ENCODE measurements at regions not wholly inside any gene's neighbourhood (a gene's known extent, or its start where the extent isn't known, plus 50 kb on each side); places are given as distances from the start of the nearest gene placed in this dataset.
"Not testable (repeated sequence)": the region's sequence is repeated elsewhere in the genome, so short reads cannot be mapped to it uniquely, and the experiment has no call there.

- DNase-seq (ENCODE audit: low read depth), result no peak
- TF ChIP-seq MAX (IDR thresholded peaks at IDR 0.05; ENCODE audit: low read depth, low read length) (no peak), POLR2A (IDR thresholded peaks at IDR 0.05; ENCODE audit: extremely low read depth, insufficient read length) (no peak), CTCF (IDR thresholded peaks at IDR 0.05; ENCODE audit: low read depth, low read length) (no peak), MYC (IDR thresholded peaks at IDR 0.05; ENCODE audit: low read depth, low read length) (no peak)
Observed at GRCh38 chr11:97615546-97615945, 1225.7 kb downstream of the JRKL start.

GRCh38 chr11:97617031-97617430, 1227.2 kb downstream of the JRKL start:
- H3K4me3 ChIP-seq (ENCODE audit: low read depth, low read length), result no peak overlapping the region
- no peak for TF ChIP-seq MAX (IDR thresholded peaks at IDR 0.05; ENCODE audit: low read depth, low read length)
- no peak for DNase-seq (ENCODE audit: low read depth)

More at GRCh38 chr11:97615546-97615945, 1225.7 kb downstream of the JRKL start:
- H3K4me3 ChIP-seq (ENCODE audit: low read depth, low read length), result no peak overlapping the region

GRCh38 chr11:97620007-97620406, 1230.2 kb downstream of the JRKL start:
- TF ChIP-seq MYC (IDR thresholded peaks at IDR 0.05; ENCODE audit: low read depth, low read length), result no peak
- TF ChIP-seq CTCF (IDR thresholded peaks at IDR 0.05; ENCODE audit: low read depth, low read length), result no peak
- TF ChIP-seq POLR2A (IDR thresholded peaks at IDR 0.05; ENCODE audit: extremely low read depth, insufficient read length), result no peak
- no peak for TF ChIP-seq MAX (IDR thresholded peaks at IDR 0.05; ENCODE audit: low read depth, low read length)
- no peak overlapping the region for H3K4me3 ChIP-seq (ENCODE audit: low read depth, low read length)
- no peak for DNase-seq (ENCODE audit: low read depth)

GRCh38 chr11:97621282-97621681, 1231.5 kb downstream of the JRKL start:
- no peak overlapping the region for H3K4me3 ChIP-seq (ENCODE audit: low read depth, low read length)
- no peak for DNase-seq (ENCODE audit: low read depth)
- no peak for TF ChIP-seq MYC (IDR thresholded peaks at IDR 0.05; ENCODE audit: low read depth, low read length)
- no peak for TF ChIP-seq CTCF (IDR thresholded peaks at IDR 0.05; ENCODE audit: low read depth, low read length)
- no peak for TF ChIP-seq MAX (IDR thresholded peaks at IDR 0.05; ENCODE audit: low read depth, low read length)
- TF ChIP-seq POLR2A (IDR thresholded peaks at IDR 0.05; ENCODE audit: extremely low read depth, insufficient read length), result no peak

- TF ChIP-seq MAX (IDR thresholded peaks at IDR 0.05; ENCODE audit: low read depth, low read length) (no peak), MYC (IDR thresholded peaks at IDR 0.05; ENCODE audit: low read depth, low read length) (no peak), POLR2A (IDR thresholded peaks at IDR 0.05; ENCODE audit: extremely low read depth, insufficient read length) (no peak), CTCF (IDR thresholded peaks at IDR 0.05; ENCODE audit: low read depth, low read length) (no peak)
- no peak for DNase-seq (ENCODE audit: low read depth)
- H3K4me3 ChIP-seq (ENCODE audit: low read depth, low read length), result no peak overlapping the region
Observed at GRCh38 chr11:97622795-97623194, 1233.0 kb downstream of the JRKL start.

- not testable (repeated sequence) for H3K4me3 ChIP-seq (ENCODE audit: low read depth, low read length); DNase-seq (ENCODE audit: low read depth)
Observed at GRCh38 chr11:97636741-97637140, 1246.9 kb downstream of the JRKL start.

- DNase-seq (ENCODE audit: low read depth), result no peak
- no peak overlapping the region for H3K4me3 ChIP-seq (ENCODE audit: low read depth, low read length)
- TF ChIP-seq POLR2A (IDR thresholded peaks at IDR 0.05; ENCODE audit: extremely low read depth, insufficient read length), result no peak
- no peak for TF ChIP-seq MAX (IDR thresholded peaks at IDR 0.05; ENCODE audit: low read depth, low read length)
- no peak for TF ChIP-seq CTCF (IDR thresholded peaks at IDR 0.05; ENCODE audit: low read depth, low read length)
- TF ChIP-seq MYC (IDR thresholded peaks at IDR 0.05; ENCODE audit: low read depth, low read length), result no peak
Observed at GRCh38 chr11:97637701-97638100, 1247.9 kb downstream of the JRKL start.

Measured in NB4 (cell line).